Thyroid gland (tissue), 4 donors: ENCODE measurements at regions not wholly inside any gene's neighbourhood (a gene's known extent, or its start where the extent isn't known, plus 50 kb on each side); places are given as distances from the start of the nearest gene placed in this dataset.

ENCODE experiments used
- DNase-seq, 2 donors: peaks; one replicate each; pipeline ENCODE4 v3.0.0-alpha.2; 2019
- H3K27ac ChIP-seq, 3 donors: fragments of 200-600 bp; sonication (generic); 1 replicate in 2 of 3; 2 replicates in 1 of 3; pipeline ENCODE4 v1.5.1; 2016 to 2019; ENCODE audit warnings: mild to moderate bottlenecking in 1 of 3, moderate library complexity in 1 of 3
- H3K27me3 ChIP-seq: fragments of 200-600 bp; sonication (generic); one replicate; pipeline ENCODE4 v1.5.1; 2019
- H3K36me3 ChIP-seq, 2 donors: fragments of 200-600 bp; sonication (generic); one replicate each; pipeline ENCODE4 v1.5.1; 2016 to 2019
- H3K4me1 ChIP-seq, 2 donors: fragments of 200-600 bp; sonication (generic); one replicate each; pipeline ENCODE4 v1.5.1; 2017 to 2019
- H3K4me3 ChIP-seq, 3 donors: fragments of 200-600 bp; sonication (generic); replicated peaks in 1 of 3; 1 replicate in 2 of 3; 2 replicates in 1 of 3; pipeline ENCODE4 v1.5.1; 2016; ENCODE audit warnings: mild to moderate bottlenecking in 1 of 3
- H3K9me3 ChIP-seq: fragments of 200-600 bp; sonication (generic); one replicate; pipeline ENCODE4 v1.5.1; 2017
- CTCF ChIP-seq, 6 experiments: fragments of 200-600 bp in 3 of 6; fragments of 450-650 bp in 3 of 6; sonication (generic) in 3 of 6; IDR thresholded peaks; one replicate each; pipeline ENCODE4 v1.5.1; 2016 to 2019; ENCODE audit warnings: antibody characterized with exemption in 6 of 6, mild to moderate bottlenecking in 2 of 6, inconsistent platforms in 1 of 6, moderate library complexity in 1 of 6
- POLR2A ChIP-seq, 2 donors: fragments of 450-650 bp; IDR thresholded peaks; one replicate each; pipeline ENCODE4 v1.6.1; 2017; ENCODE audit warnings: antibody characterized with exemption in 2 of 2, mild to moderate bottlenecking in 2 of 2, moderate library complexity in 1 of 2
- WGBS, 2 donors: methylation state at CpG; one replicate each; pipeline ENCODE4 v1.1.5; 2017; 5-methylcytosine and 5-hydroxymethylcytosine counted together
- intact Hi-C: fragments of 100-400 bp; cut with DNase I; formaldehyde crosslinking; loops from one replicate; pipeline ENCODE4 v1.15.1; 2023

GRCh38 chr13:95391785-95392184 is 90.5 kb upstream of the ABCC4 start:
- DNase-seq: no peak
- Histone ChIP-seq H3K27me3 (no peaks in the 10 kb centered on the region), H3K4me3 (no peak overlapping the region), H3K9me3 (no peaks in the 10 kb centered on the region), H3K27ac (no peak overlapping the region), H3K4me1 (peaks cover 0 to 6% of the 10 kb centered on the region in 2 donors), H3K36me3 (no peaks in the 10 kb centered on the region)
- intact Hi-C loops: no loop called here
- TF ChIP-seq CTCF (IDR thresholded peaks at IDR 0.05) (no peak), POLR2A (IDR thresholded peaks at IDR 0.05) (no peak)
- 100% methylated on average over 2 of the region's 2 CpGs for WGBS, 2 donors

- no peak overlapping the region for H3K27ac ChIP-seq
- WGBS, 2 donors: 86 to 87% methylated on average over 3 of the region's 3 CpGs
- H3K27me3 ChIP-seq: no peaks in the 10 kb centered on the region
- intact Hi-C loops: no loop called here
- TF ChIP-seq CTCF (IDR thresholded peaks at IDR 0.05) (no peak), POLR2A (IDR thresholded peaks at IDR 0.05) (no peak)
- no peaks in the 10 kb centered on the region for H3K9me3 ChIP-seq
- no peak overlapping the region for H3K4me3 ChIP-seq
- no peaks in the 10 kb centered on the region for H3K36me3 ChIP-seq
- peaks cover 0 to under 1% of the 10 kb centered on the region in 2 donors for H3K4me1 ChIP-seq
- DNase-seq: no peak
These were observed 91.3 kb upstream of the ABCC4 start for GRCh38 chr13:95392597-95392996.

GRCh38 chr13:95403349-95404140 is 102.3 kb upstream of the ABCC4 start:
- 37% methylated on average over 17 of the region's 17 CpGs for WGBS, 2 donors
- Histone ChIP-seq H3K27me3 (no peaks in the 10 kb centered on the region), H3K27ac (no peak overlapping the region), H3K36me3 (no peaks in the 10 kb centered on the region), H3K4me3 (peak overlapping the region in 1 of 3 donors; percentile 12), H3K9me3 (no peaks in the 10 kb centered on the region), H3K4me1 (peaks cover 5 to 8% of the 10 kb centered on the region in 2 donors)
- TF ChIP-seq CTCF (IDR thresholded peaks at IDR 0.05): no peak
- TF ChIP-seq POLR2A (IDR thresholded peaks at IDR 0.05): no peak
- intact Hi-C loops: no loop called here
- DNase-seq: peak; percentile 16

GRCh38 chr13:95404141-95404882 is 103.1 kb upstream of the ABCC4 start:
- Histone ChIP-seq H3K4me1 (peaks cover 5 to 8% of the 10 kb centered on the region in 2 donors), H3K4me3 (peak overlapping the region in 1 of 3 donors; percentile 12), H3K27me3 (no peaks in the 10 kb centered on the region), H3K36me3 (no peaks in the 10 kb centered on the region), H3K27ac (no peak overlapping the region), H3K9me3 (no peaks in the 10 kb centered on the region)
- TF ChIP-seq CTCF (IDR thresholded peaks at IDR 0.05) (peak; percentile 83 to 98 (median 90)), POLR2A (IDR thresholded peaks at IDR 0.05) (no peak)
- intact Hi-C loops: no loop called here
- DNase-seq: peak; percentile 82 to 88
- WGBS, 2 donors: 13 to 14% methylated on average over 24 of the region's 24 CpGs

- H3K4me3 ChIP-seq: no peak overlapping the region
- no peaks in the 10 kb centered on the region for H3K27me3 ChIP-seq
- no peak overlapping the region for H3K27ac ChIP-seq
- TF ChIP-seq POLR2A (IDR thresholded peaks at IDR 0.05) (no peak), CTCF (IDR thresholded peaks at IDR 0.05) (no peak)
- peaks cover 5 to 8% of the 10 kb centered on the region in 2 donors for H3K4me1 ChIP-seq
- DNase-seq: no peak
- whole genome bisulfite sequencing, 2 donors: 71 to 76% methylated on average over 3 of the region's 3 CpGs
- intact Hi-C loops: loop anchor here (5.0 kb wide), 1 partner anchor 219 kb away; no protein-coding TSS in a partner anchor
- no peaks in the 10 kb centered on the region for H3K36me3 ChIP-seq
- no peaks in the 10 kb centered on the region for H3K9me3 ChIP-seq
These were observed 104.9 kb upstream of the ABCC4 start for GRCh38 chr13:95406176-95406575.
